IMR-90 (cell line): ENCODE measurements at regions not wholly inside any gene's neighbourhood (a gene's known extent, or its start where the extent isn't known, plus 50 kb on each side); places are given as distances from the start of the nearest gene placed in this dataset.

Source experiments
- ATAC-seq: fragments of 200-7000 bp; cut with Tn5 transposase; 2 replicates; pipeline ENCODE4 v1.9.1; 2020; ENCODE audit warnings: low read depth, mild to moderate bottlenecking, moderate library complexity
- BruUV-seq: library from RNA; stranded (reverse); fragments of 400-500 nt; replicated peaks from 2 replicates; lab custom pipeline; 2021; lab: Mats Ljungman, UMichigan
- CTCF ChIA-PET: fragments of 300-600 bp; formaldehyde crosslinking; extraction: SDS; loops from one replicate; lab custom pipeline; 2021; ENCODE audit warnings: antibody characterized with exemption; lab: Yijun Ruan, JAX
- POLR2A ChIA-PET: fragments of 300-600 bp; sonication (Branson Sonifier 250); formaldehyde crosslinking; loops from one replicate; lab custom pipeline; 2022; ENCODE audit warnings: antibody characterized with exemption; ENCODE audit not compliant: unreplicated experiment; lab: Charles Lee
- DNase-seq: peaks from one replicate; pipeline ENCODE4 v3.0.0; 2013
- H2AFZ ChIP-seq: replicated peaks from 2 replicates; pipeline ENCODE3; 2013; ENCODE audit warnings: low read length, mild to moderate bottlenecking; ENCODE audit not compliant: poor library complexity
- H2AK5ac ChIP-seq: 2 replicates; pipeline ENCODE4 v1.6.1; 2013; ENCODE audit warnings: low read depth, low read length, inconsistent platforms
- H2AK9ac ChIP-seq: replicated peaks from 2 replicates; pipeline ENCODE3; 2013; ENCODE audit warnings: mild to moderate bottlenecking, low read depth, low read length, moderate library complexity; ENCODE audit not compliant: poor library complexity
- H2BK120ac ChIP-seq: 2 replicates; pipeline ENCODE4 v1.6.1; 2013; ENCODE audit warnings: low read depth, low read length, inconsistent platforms
- H2BK15ac ChIP-seq: 3 replicates; pipeline ENCODE4 v1.6.1; 2013; ENCODE audit warnings: low read depth, low read length, inconsistent platforms
- H2BK20ac ChIP-seq: 2 replicates; pipeline ENCODE4 v1.6.1; 2013; ENCODE audit warnings: low read depth, mild to moderate bottlenecking, inconsistent platforms, low read length, moderate library complexity
- H2BK5ac ChIP-seq: 2 replicates; pipeline ENCODE4 v1.6.1; 2013; ENCODE audit warnings: mild to moderate bottlenecking, low read depth, low read length, inconsistent platforms; ENCODE audit not compliant: poor library complexity, severe bottlenecking
- H3K14ac ChIP-seq: replicated peaks from 2 replicates; pipeline ENCODE4 v1.6.1; 2013; ENCODE audit warnings: low read depth, low read length, inconsistent platforms
- H3K18ac ChIP-seq: 2 replicates; pipeline ENCODE4 v1.6.1; 2013; ENCODE audit warnings: low read depth, low read length, control low read depth
- H3K23ac ChIP-seq: 2 replicates; pipeline ENCODE4 v1.6.1; 2013; ENCODE audit warnings: low read depth, low read length, inconsistent platforms
- H3K27ac ChIP-seq: 2 replicates; pipeline ENCODE4 v1.5.1; 2013; ENCODE audit warnings: mild to moderate bottlenecking, control low read depth, low read length; ENCODE audit not compliant: insufficient read depth
- H3K27me3 ChIP-seq: 2 replicates; pipeline ENCODE4 v1.6.1; 2013; ENCODE audit warnings: low read length; ENCODE audit not compliant: control insufficient read depth, insufficient read depth
- H3K36me3 ChIP-seq: 2 replicates; pipeline ENCODE4 v1.6.1; 2013; ENCODE audit warnings: low read length, mixed read lengths; ENCODE audit not compliant: control insufficient read depth, insufficient read depth
- H3K4ac ChIP-seq: 2 replicates; pipeline ENCODE4 v1.6.1; 2013; ENCODE audit warnings: low read depth, low read length, inconsistent platforms
- H3K4me1 ChIP-seq: 2 replicates; pipeline ENCODE4 v1.6.1; 2013; ENCODE audit warnings: low read length, mixed read lengths; ENCODE audit not compliant: control insufficient read depth, insufficient read depth
- H3K4me2 ChIP-seq: 2 replicates; pipeline ENCODE4 v1.6.1; 2013; ENCODE audit warnings: low read depth, mild to moderate bottlenecking, control low read depth, low read length, moderate library complexity
- H3K4me3 ChIP-seq: 2 replicates; pipeline ENCODE4 v1.5.1; 2013; ENCODE audit warnings: low read depth, mild to moderate bottlenecking, control low read depth, low read length, moderate library complexity; ENCODE audit not compliant: insufficient read depth
- H3K56ac ChIP-seq: 2 replicates; pipeline ENCODE4 v1.6.1; 2013; ENCODE audit warnings: low read length, inconsistent platforms; ENCODE audit not compliant: insufficient read depth; ENCODE audit errors: extremely low read depth
- H3K79me1 ChIP-seq, 2 experiments: 2 replicates each; pipeline ENCODE4 v1.6.1; 2013; ENCODE audit warnings: low read length in 2 of 2, inconsistent platforms in 1 of 2, low read depth in 1 of 2
- H3K9ac ChIP-seq: 2 replicates; pipeline ENCODE4 v1.6.1; 2013; ENCODE audit warnings: low read depth, low read length, control low read depth
- H3K9me1 ChIP-seq: 2 replicates; pipeline ENCODE4 v1.6.1; 2013; ENCODE audit warnings: low read length, inconsistent platforms; ENCODE audit not compliant: insufficient read depth
- H3K9me3 ChIP-seq: 2 replicates; pipeline ENCODE4 v1.6.1; 2013; ENCODE audit warnings: low read length; ENCODE audit not compliant: control insufficient read depth, insufficient read depth
- H4K20me1 ChIP-seq: 2 replicates; pipeline ENCODE4 v1.6.1; 2013; ENCODE audit warnings: low read length, inconsistent platforms; ENCODE audit not compliant: insufficient read depth
- H4K5ac ChIP-seq: 2 replicates; pipeline ENCODE4 v1.6.1; 2013; ENCODE audit warnings: mild to moderate bottlenecking, low read depth, low read length, control low read depth
- H4K8ac ChIP-seq, 2 experiments: 2 replicates each; pipeline ENCODE4 v1.6.1; 2013; ENCODE audit warnings: low read depth in 2 of 2, low read length in 2 of 2, control low read depth in 1 of 2, inconsistent platforms in 1 of 2
- H4K91ac ChIP-seq: 2 replicates; pipeline ENCODE4 v1.6.1; 2013; ENCODE audit warnings: low read depth, low read length, inconsistent platforms; ENCODE audit not compliant: insufficient read depth
- BHLHE40 ChIP-seq: fragments of 150-350 bp; IDR thresholded peaks from 2 replicates; pipeline ENCODE4 v1.6.1; 2016; ENCODE audit warnings: mild to moderate bottlenecking, low read depth, low read length
- CEBPB ChIP-seq: IDR thresholded peaks from 2 replicates; pipeline ENCODE4 v1.6.1; 2012; ENCODE audit warnings: low read depth, low read length, improper control_type of control experiment
- CHD1 ChIP-seq: IDR thresholded peaks from 2 replicates; pipeline ENCODE4 v1.6.1; 2012; ENCODE audit warnings: low read depth, low read length, improper control_type of control experiment
- CTCF ChIP-seq: conservative IDR thresholded peaks from 2 replicates; pipeline ENCODE4 v1.5.1; 2012; ENCODE audit warnings: mild to moderate bottlenecking, low read depth, low read length, improper control_type of control experiment
- ELK1 ChIP-seq: fragments of 150-350 bp; IDR thresholded peaks from 2 replicates; pipeline ENCODE4 v1.6.1; 2016; ENCODE audit warnings: low read depth, mild to moderate bottlenecking, low read length, moderate library complexity, borderline replicate concordance
- FOS ChIP-seq: fragments of 150-350 bp; IDR thresholded peaks from 2 replicates; pipeline ENCODE4 v1.6.1; 2016; ENCODE audit warnings: low read depth, low read length
- MAFK ChIP-seq: IDR thresholded peaks from 2 replicates; pipeline ENCODE4 v1.6.1; 2012; ENCODE audit warnings: low read depth, low read length, improper control_type of control experiment
- MAZ ChIP-seq: IDR thresholded peaks from 2 replicates; pipeline ENCODE4 v1.6.1; 2012; ENCODE audit warnings: low read depth, mild to moderate bottlenecking, low read length, improper control_type of control experiment, moderate library complexity, borderline replicate concordance
- MXI1 ChIP-seq: IDR thresholded peaks from 2 replicates; pipeline ENCODE4 v1.6.1; 2012; ENCODE audit warnings: low read depth, mild to moderate bottlenecking, low read length, moderate library complexity, borderline replicate concordance
- NFE2L2 ChIP-seq: fragments of 150-350 bp; IDR thresholded peaks from 2 replicates; pipeline ENCODE4 v1.6.1; 2016; ENCODE audit warnings: low read depth, mild to moderate bottlenecking, low read length
- POLR2A ChIP-seq: IDR thresholded peaks from 2 replicates; pipeline ENCODE4 v1.6.1; 2012; ENCODE audit warnings: mild to moderate bottlenecking, low read depth, low read length
- RAD21 ChIP-seq: IDR thresholded peaks from 2 replicates; pipeline ENCODE4 v1.6.1; 2012; ENCODE audit warnings: low read length, improper control_type of control experiment
- RCOR1 ChIP-seq: IDR thresholded peaks from 2 replicates; pipeline ENCODE4 v1.6.1; 2012; ENCODE audit warnings: mild to moderate bottlenecking, low read length, improper control_type of control experiment; ENCODE audit not compliant: insufficient replicate concordance
- RFX5 ChIP-seq: IDR thresholded peaks from 2 replicates; pipeline ENCODE4 v1.8.0; 2012; ENCODE audit warnings: low read depth, mild to moderate bottlenecking, low read length, moderate library complexity
- SMC3 ChIP-seq: fragments of 150-350 bp; IDR thresholded peaks from 2 replicates; pipeline ENCODE4 v1.6.1; 2016; ENCODE audit warnings: low read depth, mild to moderate bottlenecking, antibody characterized with exemption, low read length, moderate library complexity
- USF2 ChIP-seq: fragments of 150-350 bp; IDR thresholded peaks from 2 replicates; pipeline ENCODE4 v1.6.1; 2017; ENCODE audit warnings: mild to moderate bottlenecking, antibody characterized with exemption, low read length, low read depth
- WGBS, 2 experiments: methylation state at CpG; one replicate each; pipeline versions ENCODE4 v1.1.5 to v1.1.7; 2013; ENCODE audit warnings: missing lambda C conversion rate in 2 of 2; ENCODE audit not compliant: insufficient read length in 1 of 2; ENCODE audit errors: extremely low coverage in 2 of 2; 5-methylcytosine and 5-hydroxymethylcytosine counted together
- dilution Hi-C: fragments of 300-500 bp; cut with HindIII; formaldehyde crosslinking; loops from one replicate; pipeline ENCODE4 v1.14.3; 2018; ENCODE audit warnings: low sequenced_read_pairs; ENCODE audit not compliant: unreplicated experiment
- in situ Hi-C: fragments of 300-500 bp; cut with MboI; formaldehyde crosslinking; loops from 3 replicates; pipeline ENCODE4 v1.14.3; 2019; ENCODE audit warnings: low sequenced_read_pairs, inconsistent platforms, mixed read lengths
- intact Hi-C: fragments of 100-400 bp; cut with micrococcal nuclease; formaldehyde crosslinking; loops from 2 replicates; pipeline ENCODE4 v1.10.0; 2022

- in situ Hi-C loops, result no loop called here
- Histone ChIP-seq H2BK5ac (no peak overlapping the region), H3K27ac (no peak overlapping the region), H4K20me1 (no peaks in the 10 kb centered on the region), H3K79me1 (no peaks in the 10 kb centered on the region), H4K8ac (no peak overlapping the region), H4K91ac (no peak overlapping the region), H4K5ac (no peak overlapping the region), H3K56ac (no peak overlapping the region), H3K14ac (no peak overlapping the region; the same call in 1 of the 2 replicates), H3K36me3 (no peaks in the 10 kb centered on the region), H2BK120ac (no peak overlapping the region), H3K4ac (no peak overlapping the region), H2AK9ac (no peak overlapping the region), H3K4me2 (no peak overlapping the region), H3K23ac (no peak overlapping the region), H3K18ac (no peak overlapping the region), H3K9ac (no peak overlapping the region), H2AFZ (no peak overlapping the region), H3K9me3 (no peaks in the 10 kb centered on the region), H3K9me1 (peaks cover 5% of the 10 kb centered on the region; the same call in 1 of the 2 replicates), H3K27me3 (no peaks in the 10 kb centered on the region), H3K4me3 (no peak overlapping the region), H2BK15ac (no peak overlapping the region), H2AK5ac (no peak overlapping the region), H3K4me1 (peaks cover 7% of the 10 kb centered on the region), H2BK20ac (no peak overlapping the region)
- intact Hi-C loops, result no loop called here
- no CpG with 5 or more reads among the region's 28 CpGs for WGBS, 2 experiments
- dilution Hi-C loops, result no loop called here
- CTCF ChIA-PET, result no interaction called here
- no peak for TF ChIP-seq MAZ
- TF ChIP-seq ELK1, result no peak
- TF ChIP-seq RAD21, result no peak
- no peak for TF ChIP-seq CTCF
- no peak for TF ChIP-seq USF2
- TF ChIP-seq SMC3, result no peak
- TF ChIP-seq RFX5, result no peak
- TF ChIP-seq MAFK, result no peak
- TF ChIP-seq RCOR1, result no peak
- no peak for TF ChIP-seq CHD1
- TF ChIP-seq NFE2L2, result no peak
- TF ChIP-seq MXI1, result no peak
- no peak for TF ChIP-seq POLR2A
- no peak for TF ChIP-seq FOS
- no peak for TF ChIP-seq CEBPB
- TF ChIP-seq BHLHE40, result no peak
- no peak for ATAC-seq
- DNase-seq, result no peak
- POLR2A ChIA-PET, result no interaction called here
- BruUV-seq, result no TSS peak
Measured at GRCh38 chr2:10216677-10217488, 85.8 kb upstream of the HPCAL1 start.
